Transverse colon (tissue), 4 donors: ENCODE measurements at regions not wholly inside any gene's neighbourhood (a gene's known extent, or its start where the extent isn't known, plus 50 kb on each side); places are given as distances from the start of the nearest gene placed in this dataset.

Experiments used
- CTCF ChIP-seq, 5 experiments: fragments of 200-600 bp in 3 of 5; fragments of 450-650 bp in 2 of 5; sonication (generic) in 3 of 5; IDR thresholded peaks; 1 replicate in 2 of 5; 2 replicates in 3 of 5; pipeline ENCODE4 v1.5.1; 2016 to 2017; ENCODE audit warnings: antibody characterized with exemption in 5 of 5, inconsistent platforms in 3 of 5, mild to moderate bottlenecking in 2 of 5, moderate library complexity in 1 of 5
- EP300 ChIP-seq: sonication (generic); formaldehyde crosslinking; IDR thresholded peaks from one replicate; pipeline ENCODE4 v1.6.1; 2017; ENCODE audit warnings: antibody characterized with exemption, low read depth
- POLR2A ChIP-seq: fragments of 450-650 bp; IDR thresholded peaks from one replicate; pipeline ENCODE4 v1.6.1; 2016; ENCODE audit warnings: antibody characterized with exemption, mild to moderate bottlenecking, moderate library complexity
- POLR2AphosphoS5 ChIP-seq, 3 donors: sonication (generic); formaldehyde crosslinking; IDR thresholded peaks; one replicate each; pipeline ENCODE4 v1.6.1; 2016; ENCODE audit warnings: antibody characterized with exemption in 3 of 3

GRCh38 chr15:47640079-47640478 lies 77.2 kb upstream of the SEMA6D start:
- no peak for TF ChIP-seq CTCF (IDR thresholded peaks at IDR 0.05)
- TF ChIP-seq POLR2A: no peak
- TF ChIP-seq POLR2AphosphoS5 (IDR thresholded peaks at IDR 0.05): no peak
- no peak for TF ChIP-seq EP300
